ENCODE measurements at regions not wholly inside any gene's neighbourhood (a gene's known extent, or its start where the extent isn't known, plus 50 kb on each side); places are given as distances from the start of the nearest gene placed in this dataset.
"Not testable (repeated sequence)": the region's sequence is repeated elsewhere in the genome, so short reads cannot be mapped to it uniquely, and the experiment has no call there.

DNA sequence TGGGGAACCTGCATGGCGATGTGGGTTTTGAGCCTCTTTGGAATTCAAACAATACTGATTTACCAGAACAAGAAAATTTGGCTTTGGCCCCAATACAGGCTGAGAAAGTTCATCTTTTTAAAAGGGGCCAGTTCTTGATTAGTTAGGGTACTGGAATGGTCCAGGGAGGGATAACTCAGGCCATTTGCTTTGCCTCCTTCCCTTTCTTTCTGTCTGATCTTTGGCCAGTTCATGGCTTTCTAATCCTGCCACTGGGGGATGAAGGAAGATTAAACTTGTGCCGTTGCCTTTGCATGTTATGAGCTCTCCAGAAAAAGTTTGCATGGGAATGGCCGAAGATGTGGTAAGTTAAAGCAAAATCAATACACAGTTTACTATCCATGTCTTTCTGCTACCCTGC lies 78.4 kb downstream of the ADAMTS15 start:
- no peak for DNase-seq (ENCODE audit: low spot score)

DNA sequence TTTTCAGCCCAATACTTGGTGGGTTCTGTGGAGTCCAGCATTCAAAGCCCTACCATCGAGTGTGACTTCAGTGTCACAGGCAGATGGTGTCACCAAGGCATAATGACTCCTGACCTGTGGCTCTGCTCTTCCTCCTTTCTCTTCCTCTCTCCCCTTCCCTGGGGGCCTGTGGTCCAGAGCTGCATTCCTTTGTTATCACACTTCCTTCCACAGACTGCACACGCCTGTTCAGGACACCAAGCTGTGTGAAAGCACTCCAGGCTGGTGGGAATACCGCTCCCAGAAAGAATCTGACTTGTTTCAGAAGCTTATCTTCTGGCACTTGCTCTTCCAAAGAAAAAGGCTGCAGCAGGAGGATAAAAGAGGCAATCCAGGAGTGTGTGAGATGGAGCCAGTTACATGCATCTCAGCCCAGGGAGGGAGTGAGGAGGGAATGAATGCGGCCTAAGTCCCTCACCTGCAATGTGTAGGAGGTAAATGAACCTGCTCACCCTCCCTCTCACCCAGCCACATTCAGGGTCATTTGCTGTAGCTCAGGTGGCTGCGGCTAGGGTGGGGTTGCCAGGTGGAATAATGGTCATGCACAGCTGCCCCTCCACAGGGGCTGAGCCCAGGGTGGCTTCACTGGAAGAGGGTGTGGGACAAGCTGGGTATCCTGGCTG lies 79.3 kb downstream of the ADAMTS15 start:
- DNase-seq (ENCODE audit: low spot score), result no peak

DNA sequence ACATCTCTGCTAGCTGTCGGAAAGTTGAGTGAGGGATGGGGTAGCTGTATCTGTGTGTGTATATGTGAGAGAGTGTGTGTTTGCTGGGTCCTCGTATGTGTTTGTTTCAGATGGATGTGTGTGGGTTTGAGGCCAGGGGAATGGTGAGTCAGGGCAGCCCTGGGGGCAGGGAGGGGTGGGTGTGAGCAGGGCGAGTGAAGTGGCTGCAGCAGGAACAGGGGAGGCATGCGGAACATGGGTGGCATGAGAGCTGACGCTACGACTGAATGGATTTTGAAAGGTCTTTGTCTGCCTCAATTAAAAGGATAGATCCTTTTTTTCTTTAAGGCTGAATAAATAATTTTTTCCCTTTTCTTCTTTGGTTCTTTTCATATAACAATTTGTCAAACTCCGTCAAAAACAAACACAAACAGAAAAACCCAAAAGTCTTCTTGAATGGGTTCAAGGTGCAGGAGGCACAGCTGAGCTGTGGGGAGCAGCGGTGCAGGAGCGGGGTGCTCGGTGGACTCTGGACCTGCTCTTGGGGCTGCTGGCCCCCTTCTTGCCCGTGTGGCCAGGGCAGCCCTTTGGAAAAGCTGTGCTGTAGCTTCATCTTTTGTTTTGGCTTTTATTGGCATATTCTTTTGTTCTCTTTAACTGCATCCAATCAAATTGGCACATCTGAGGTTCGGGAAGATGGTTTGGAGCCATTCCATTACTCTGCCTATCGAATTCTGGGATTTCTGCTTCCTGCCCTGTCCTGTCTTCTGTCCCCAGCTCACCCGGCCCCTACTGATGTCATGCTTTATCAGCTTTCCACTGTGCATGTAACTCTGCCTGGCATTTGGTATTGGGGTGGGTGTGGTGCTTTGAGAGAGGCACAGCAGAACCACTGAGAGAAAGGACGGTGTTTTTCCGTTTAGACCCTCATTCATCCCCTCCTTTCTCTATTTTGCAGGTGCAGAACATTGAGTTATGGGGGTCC lies 80.1 kb downstream of the ADAMTS15 start:
- DNase-seq (ENCODE audit: low spot score), result no peak

DNA sequence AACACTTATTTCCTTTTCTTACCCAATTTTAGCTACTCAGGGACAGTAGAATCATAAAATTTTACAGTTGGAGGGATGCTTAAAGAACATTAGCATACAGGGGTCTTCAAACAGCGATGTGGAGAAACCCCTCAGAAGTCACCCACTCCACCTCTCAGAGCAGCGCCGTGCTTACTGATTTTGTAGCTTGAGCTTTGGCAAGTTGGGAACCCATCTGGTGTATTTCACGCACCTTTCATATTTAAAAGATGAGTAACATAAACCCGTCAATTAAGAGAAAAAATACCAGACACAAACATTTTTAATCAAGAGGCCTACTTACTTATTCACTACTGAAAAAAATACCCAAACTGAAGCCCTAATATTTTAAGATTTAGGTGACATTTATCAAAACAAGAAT lies 80.9 kb downstream of the ADAMTS15 start:
- DNase-seq (ENCODE audit: low spot score), result no peak

DNA sequence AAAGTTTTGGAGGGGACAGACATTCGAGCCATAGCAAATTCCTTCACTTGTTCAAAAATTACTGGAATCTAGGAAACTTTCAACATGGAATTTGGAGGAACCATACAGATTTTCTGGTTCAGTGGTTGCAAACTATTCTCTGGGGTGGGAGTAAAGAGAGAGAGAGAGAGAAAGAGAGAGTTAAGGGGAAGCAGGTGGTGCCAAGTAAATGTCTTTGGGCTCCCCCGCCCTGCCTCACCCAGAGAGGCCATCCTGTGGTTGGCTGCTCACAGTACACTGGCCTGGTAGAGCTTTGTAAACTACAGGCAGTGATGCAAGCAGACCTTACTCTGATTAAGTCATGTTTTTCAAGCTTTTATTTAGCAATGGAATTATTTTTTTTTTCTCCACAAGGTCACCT lies 82.6 kb downstream of the ADAMTS15 start:
- DNase-seq (ENCODE audit: low spot score), result peak; percentile 55

DNA sequence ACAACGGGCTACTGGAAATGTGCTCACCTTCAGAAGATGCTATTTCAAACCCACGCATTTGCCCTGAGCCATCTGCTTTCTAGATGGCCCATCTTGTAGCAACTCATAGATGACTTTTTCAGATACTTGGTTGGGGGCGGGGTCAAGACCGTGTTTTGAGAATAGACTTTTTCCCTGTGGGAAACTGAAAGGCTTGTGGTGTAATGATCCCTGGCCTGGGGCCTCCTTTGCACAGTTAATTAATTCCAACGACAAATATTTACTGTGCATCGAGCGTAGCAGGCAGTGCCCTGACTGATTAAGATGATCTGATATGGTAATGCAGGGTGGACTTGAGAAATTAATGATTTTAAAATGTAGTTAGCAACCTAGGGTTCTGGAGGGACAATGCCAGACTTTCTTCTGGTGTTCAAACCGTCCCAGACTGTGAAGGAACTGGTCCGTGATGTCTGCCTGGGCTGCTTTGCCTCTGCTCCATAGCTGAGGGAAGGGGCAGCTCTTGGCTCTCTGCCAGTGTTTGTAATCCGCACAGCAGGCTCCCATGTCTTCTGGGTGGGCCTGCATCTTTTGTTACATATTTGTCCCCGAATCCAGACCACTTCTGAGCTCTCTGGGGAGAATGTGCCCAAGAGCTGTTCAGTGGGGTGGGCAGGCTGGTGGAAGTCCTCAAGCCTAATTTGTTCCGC lies 84.8 kb downstream of the ADAMTS15 start:
- peak; percentile 24 for DNase-seq (ENCODE audit: low spot score)

DNA sequence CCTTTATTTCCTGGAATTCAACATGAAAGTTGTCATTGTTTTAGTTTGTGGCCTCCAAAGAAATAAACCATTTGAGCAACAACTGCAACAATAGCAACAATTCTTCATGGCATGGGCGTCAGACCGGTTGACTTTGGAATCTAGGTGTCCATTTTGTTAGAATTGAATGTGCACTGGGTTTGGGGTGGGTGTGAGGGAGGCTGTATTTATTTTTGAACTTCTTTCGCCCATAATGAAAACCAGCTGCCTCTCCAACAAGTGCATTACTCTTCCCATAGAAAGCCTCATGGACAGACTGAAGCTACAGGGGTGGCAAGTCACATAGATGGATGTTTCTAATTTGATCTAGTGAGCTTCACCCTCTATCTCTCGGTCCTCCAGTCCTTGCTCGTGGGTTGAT lies 85.4 kb downstream of the ADAMTS15 start:
- no peak for DNase-seq (ENCODE audit: low spot score)

DNA sequence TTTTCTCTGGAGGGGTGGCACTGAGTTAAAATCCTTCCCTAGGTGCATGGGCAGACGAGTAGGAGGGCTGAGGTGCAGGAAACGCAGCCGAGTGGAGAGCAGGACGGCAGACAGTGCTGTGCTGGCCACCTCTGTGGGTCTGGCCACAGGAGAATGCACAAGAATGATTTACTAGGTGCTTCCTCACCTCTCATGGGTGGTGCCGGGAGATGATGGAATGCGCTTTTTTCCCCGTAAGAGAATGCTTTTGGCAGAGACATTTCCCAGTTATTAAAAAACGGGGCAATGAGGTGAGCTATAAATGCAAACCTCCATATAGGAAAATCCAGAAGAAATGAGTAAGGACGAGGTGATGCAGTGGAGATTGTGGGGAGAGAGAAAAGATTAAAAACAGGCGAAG lies 86.1 kb downstream of the ADAMTS15 start:
- DNase-seq (ENCODE audit: low spot score), result no peak

DNA sequence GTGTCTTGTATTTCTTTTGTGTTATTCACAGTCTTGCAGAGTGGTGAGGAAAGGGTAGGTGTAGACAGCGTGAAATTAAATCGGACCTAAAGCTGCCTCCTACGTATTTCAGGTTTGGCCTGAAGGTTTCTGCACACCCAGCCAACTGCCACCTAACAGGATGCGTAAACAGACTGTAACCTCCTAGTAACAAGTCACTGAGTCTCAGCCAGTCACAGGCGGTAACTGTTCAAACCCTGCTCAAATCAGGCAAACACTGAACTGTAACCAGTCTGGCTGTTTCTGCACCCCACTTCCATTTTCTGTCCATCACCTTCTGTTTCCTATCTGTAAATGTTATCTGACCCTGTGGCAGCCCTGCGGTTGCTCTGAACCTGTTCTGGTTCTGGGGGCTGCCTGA lies 87.1 kb downstream of the ADAMTS15 start:
- DNase-seq (ENCODE audit: low spot score), result no peak

DNA sequence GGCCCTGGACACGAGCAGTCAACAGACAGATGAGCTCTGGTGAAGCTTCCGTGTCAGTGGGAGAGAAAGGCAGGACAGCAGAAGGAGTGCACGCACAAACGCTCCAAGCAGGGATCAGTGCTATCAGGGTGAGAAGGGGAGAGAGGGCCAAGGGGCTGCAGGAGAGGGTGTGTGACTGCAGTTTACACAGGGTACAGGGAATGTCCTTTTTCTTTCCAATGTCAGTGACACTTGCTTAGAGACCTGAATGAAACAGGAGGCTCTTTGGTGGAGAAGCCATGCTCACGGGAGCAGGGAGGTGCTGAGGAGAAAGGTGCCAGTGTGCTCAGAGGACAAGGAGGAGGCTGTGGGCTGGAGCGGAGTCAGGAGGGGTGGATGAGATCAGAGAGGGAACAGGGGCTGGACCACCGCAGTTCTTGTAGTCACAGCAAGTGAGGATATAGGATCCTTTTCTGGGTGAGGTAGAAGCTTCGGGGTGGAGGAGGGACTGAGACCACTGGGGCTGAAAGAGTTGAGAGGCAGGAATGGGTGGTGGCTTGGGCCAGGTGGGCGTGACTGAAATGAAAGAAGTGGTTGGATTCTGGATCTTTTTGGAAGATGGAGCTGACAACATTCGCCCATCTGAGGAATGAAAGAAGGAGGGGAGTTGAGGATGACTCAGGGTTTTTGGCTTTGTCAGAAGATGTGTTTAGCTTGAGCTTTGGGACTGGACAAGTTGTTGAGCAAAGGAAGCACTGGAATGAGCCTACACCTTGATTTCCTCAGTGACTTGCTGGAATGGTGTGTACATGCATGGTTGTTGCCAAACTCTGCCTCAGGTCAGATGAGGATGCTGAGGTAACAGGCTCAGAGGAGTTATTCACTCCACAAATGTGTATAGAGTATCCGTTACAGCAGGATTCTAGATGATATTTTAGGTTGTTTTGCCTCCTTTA lies 87.9 kb downstream of the ADAMTS15 start:
- DNase-seq (ENCODE audit: low spot score), result no peak

DNA sequence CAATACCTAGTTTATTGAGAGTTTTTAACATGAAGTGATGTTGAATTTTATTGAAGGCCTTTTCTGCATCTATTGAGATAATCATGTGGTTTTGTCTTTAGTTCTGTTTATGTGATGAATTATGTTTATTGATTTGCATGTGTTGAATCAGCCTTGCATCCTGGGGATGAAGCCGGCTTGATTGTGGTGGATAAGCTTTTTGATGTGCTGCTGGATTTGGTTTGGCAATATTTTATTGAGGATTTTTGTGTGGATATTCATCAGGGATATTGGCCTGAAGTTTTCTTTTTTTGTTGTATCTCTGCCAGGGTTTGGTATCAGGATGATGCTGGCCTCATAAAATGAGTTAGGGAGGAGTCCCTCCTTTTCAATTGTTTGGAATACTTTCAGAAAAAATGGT lies 91.2 kb downstream of the ADAMTS15 start:
- not testable (repeated sequence) for DNase-seq (ENCODE audit: low spot score)

DNA sequence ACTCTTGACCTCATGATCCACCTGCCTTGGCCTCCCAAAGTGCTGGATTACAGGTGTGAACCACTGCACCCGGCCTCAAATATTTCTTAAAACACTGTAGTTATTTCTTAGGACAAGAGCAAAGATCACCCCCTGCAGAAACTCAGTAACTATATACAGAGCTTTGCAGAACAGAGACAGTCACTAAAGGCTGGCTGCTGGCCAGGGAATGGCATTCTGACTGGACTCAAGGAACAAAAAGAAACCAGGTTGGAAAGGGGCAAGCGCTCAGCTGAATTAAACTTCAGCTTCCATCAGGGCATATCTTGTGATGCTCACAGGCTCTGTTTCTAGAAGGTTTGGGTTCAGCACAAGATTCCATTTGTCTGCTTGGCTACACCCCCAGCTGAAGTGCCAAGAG lies 95.8 kb downstream of the ADAMTS15 start:
- no peak for DNase-seq (ENCODE audit: low spot score)

DNA sequence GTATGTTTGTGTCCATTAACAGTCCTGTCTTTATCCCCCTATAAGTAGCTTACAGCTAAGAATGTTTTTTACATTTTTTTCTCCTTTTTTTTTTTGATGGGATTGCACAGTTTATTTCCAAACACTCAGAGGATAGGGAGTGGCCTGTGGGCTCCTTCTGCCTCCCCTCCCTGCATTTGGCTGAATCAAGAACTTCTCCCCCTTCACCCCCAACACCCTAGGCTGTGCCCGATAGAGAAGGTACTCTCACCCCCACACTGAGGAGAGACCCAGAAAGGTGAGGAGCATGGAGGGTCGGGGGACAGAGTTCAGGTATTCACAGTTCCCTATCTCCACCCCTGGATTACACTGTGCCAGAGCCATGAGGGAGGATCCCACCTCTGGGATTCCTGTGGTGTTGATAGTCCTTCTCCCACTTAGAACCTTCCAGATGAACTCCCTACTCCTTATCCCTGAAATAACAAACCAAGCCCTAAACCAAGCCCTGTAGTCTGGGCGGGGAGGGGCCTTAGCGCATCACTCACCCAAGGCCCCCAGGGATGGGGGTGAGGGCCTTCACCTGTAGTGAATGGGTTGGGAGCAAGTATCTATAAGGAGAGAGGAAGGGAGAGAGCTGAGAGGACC lies 97.1 kb downstream of the ADAMTS15 start:
- DNase-seq (ENCODE audit: low spot score), result no peak

DNA sequence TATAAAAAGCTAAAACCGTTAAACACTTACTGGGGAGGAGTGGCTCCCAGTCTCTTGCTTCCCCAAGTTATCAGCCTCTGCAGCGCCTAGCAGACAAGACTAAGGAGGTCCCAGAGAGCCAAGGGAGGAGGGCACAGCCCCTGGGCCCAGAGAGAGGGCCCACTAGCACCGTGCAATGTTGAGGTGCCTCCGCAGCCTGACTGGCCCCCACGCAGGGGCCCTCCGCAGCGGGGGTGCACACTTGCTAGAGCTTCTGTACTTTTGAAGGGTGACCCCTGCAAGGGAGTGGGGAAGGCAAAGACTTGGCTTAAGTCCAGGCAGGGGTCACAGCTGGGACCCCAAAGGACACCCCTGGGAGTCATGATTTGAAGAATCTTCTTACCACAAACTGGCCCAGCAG lies 98.0 kb downstream of the ADAMTS15 start:
- no peak for DNase-seq (ENCODE audit: low spot score)

DNA sequence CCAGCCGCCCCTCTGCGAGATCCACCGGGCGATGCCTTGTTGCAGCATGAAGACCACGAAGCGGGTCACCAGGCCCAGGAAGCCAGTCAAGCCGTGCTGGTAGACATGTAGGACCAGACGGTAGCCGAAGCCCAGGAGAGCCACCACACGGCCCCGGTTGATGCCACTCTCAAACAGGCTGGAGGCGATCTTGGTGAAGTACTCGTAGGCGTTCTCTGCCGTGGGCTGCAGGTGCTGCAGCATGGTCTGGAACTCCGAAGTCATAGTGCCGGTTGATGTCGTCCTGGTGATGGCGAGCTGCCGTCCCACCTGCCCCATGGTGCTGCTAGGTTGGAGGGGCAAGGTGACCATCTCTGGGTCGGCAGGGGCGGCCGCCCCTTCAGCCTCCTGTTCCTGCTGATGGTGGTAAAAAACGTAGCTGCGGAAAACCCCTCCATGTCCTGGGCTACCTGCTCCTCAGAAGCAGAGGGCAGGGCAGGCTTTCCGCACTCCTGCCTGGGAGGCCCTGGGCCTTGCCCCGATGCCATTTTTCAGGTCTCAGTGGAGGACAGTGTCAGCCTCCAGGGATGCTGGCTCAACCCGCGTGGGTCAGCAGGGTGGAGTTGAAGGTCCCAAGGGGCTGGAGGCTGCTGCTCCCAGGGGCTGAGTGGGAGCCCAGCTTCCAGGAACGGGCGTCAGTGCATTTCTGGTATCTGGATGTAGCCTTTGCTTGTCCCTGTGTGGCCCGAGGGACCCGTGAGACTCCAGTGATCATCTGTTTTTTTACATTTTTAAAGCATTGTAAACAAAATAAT lies 98.7 kb downstream of the ADAMTS15 start:
- no peak for DNase-seq (ENCODE audit: low spot score)

DNA sequence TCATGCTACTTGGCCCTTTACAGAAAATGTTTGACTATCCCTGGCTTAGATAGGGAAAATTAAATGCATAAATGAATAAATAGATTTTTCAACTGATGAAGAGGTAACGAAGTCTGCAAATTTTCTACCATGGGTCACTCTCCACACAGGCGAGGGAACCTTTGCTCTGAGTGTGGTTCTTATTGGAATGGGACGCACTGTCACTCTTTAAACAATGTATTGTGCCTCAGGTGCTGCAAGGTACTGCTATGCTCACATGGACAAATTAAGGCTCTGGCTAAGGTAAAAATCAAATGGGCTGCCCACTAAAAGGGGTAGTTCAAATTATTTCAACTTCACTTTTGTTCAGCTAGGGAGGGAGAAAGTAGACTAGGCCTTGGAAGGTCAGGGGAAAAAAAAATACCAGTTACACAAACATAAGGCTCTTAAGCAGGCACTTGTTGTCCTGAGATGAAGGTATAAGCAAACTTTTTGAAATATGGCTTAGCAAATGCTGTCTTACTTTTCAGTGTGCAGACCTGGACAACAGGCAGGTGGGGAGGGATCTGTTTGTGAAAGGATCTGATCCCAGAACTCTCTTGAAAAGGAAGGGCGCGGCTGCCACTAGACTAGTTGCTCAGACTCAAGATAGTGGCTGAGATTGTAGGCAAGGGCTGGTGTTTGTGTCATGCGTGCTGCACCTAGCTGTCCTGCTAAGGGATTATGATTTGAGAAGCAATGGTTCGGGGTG lies 99.5 kb downstream of the ADAMTS15 start:
- no peak for DNase-seq (ENCODE audit: low spot score)

DNA sequence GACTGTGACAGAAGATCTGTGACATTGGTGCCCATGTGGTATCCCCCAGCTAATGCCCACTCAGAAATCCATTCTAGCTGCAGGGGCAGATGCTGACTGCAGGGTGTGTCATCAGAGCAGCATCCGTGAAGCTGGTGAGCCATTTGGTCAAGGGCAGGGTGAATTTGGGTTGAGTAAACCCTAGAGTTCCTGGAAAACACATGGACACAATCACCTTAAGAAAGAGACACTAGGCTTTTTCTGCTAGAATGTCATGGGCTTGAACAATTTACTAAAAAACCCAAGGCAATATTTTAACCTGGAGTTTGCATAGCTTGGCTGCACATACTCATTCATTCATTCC lies 100.0 kb downstream of the ADAMTS15 start:
- DNase-seq (ENCODE audit: low spot score), result no peak

DNA sequence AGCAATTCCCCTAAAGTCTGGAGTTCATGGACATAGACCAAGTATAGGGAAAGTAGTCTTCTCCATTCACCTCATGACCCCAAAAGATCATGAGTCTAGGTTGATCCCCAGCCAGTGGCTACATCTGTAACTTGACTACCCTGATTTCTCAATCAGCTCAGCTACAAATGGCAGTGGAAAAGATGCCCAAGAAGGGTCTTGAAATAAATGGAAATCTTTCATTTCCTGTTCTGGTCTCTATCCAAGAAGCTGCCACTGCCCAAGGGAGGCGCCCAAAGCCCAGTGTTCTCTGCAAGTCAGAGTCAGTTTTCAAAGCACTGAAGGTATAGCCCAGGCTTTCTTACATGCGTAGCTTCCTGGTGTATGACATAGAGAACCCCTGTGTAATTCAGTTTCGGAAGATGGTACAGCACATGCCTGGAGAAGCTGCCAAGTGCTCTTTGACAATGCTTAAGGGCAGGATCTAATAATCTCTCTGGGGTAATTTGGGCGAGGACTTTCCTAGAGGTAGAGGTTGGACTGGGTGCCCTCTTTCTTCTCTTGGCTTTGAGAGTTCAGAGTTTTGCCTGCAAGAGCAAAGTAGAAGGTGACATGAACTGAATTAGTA lies 101.1 kb downstream of the ADAMTS15 start:
- no peak for DNase-seq (ENCODE audit: low spot score)

DNA sequence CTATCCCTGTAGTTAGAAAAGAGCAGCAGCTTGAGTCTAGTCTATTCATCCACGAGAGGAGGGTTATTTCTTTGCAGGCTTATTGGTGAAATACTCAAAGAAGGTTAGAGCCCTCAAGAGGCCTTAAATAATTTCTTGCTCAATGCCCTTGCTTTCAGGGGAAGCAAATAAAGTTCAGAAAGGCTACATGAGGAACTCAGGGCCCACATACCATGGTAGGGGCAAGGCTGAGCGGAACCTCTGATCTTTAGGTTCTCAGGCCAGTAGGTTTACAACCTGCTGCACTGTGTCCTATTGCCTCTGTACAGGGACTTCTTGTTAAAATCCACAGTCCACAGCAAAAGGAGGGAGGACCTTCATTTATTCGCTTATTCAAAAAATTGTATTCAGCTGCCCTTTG lies 101.7 kb downstream of the ADAMTS15 start:
- DNase-seq (ENCODE audit: low spot score), result no peak

All from iPS-NIHi11 (cell line).